ENCODE measurements at regions not wholly inside any gene's neighbourhood (a gene's known extent, or its start where the extent isn't known, plus 50 kb on each side); places are given as distances from the start of the nearest gene placed in this dataset.

DNA sequence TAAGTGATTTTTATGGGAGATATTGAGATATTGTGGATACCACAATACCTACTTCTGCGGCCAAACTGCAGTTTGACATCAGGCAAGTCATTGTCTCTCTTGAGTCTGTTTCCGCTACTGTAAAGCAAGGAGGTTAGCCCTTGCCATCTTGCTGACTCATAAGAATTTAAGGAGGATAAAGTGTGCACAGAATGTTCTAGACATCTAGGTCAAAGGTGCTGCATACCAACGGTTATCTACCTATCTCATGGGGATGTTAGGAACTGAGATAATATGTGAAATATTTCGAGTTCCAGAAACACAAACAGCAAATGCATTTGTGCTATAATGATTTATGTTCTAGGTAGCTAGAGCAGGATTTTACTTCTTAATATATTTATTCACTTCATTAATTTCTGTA, 211.5 kb upstream of the NR3C2 start:
- no peak for TF ChIP-seq EZH2 (IDR thresholded peaks at IDR 0.05; ENCODE audit: insufficient read depth, poor library complexity, severe bottlenecking)
- TF ChIP-seq EZH2phosphoT487 (IDR thresholded peaks at IDR 0.05; ENCODE audit: insufficient read depth, low read depth): no peak
